ENCODE measurements at regions not wholly inside any gene's neighbourhood (a gene's known extent, or its start where the extent isn't known, plus 50 kb on each side); places are given as distances from the start of the nearest gene placed in this dataset.

- TF ChIP-seq CREM (CRISPR knock-in tag; IDR thresholded peaks at IDR 0.05) (no peak), FOXK1 (CRISPR knock-in tag; IDR thresholded peaks at IDR 0.05) (no peak), FOXP1 (CRISPR knock-in tag; IDR thresholded peaks at IDR 0.05; ENCODE audit: borderline replicate concordance) (no peak), ESRRA (CRISPR knock-in tag; IDR thresholded peaks at IDR 0.05; ENCODE audit: borderline replicate concordance) (no peak), ZNF121 (CRISPR knock-in tag; IDR thresholded peaks at IDR 0.05) (no peak), MXD4 (CRISPR knock-in tag; IDR thresholded peaks at IDR 0.05; ENCODE audit: borderline replicate concordance) (no peak)
Observed at GRCh38 chr18:33837191-33837590, 259.2 kb downstream of the ASXL3 start (continued).

GRCh38 chr18:33836564-33836963, 258.5 kb downstream of the ASXL3 start:
- H3K9me3 Mint-ChIP-seq: peaks cover 8% of the 10 kb centered on the region
- DNase-seq (ENCODE audit: low spot score): no peak
- no peak overlapping the region for H3K27ac Mint-ChIP-seq
- peaks cover 7% of the 10 kb centered on the region for H3K36me3 Mint-ChIP-seq
- ATAC-seq: no peak
- peaks cover 66% of the 10 kb centered on the region for H3K4me1 Mint-ChIP-seq
- no peak overlapping the region for H3K4me3 Mint-ChIP-seq
- TF ChIP-seq STAT6 (CRISPR knock-in tag; conservative IDR thresholded peaks at IDR 0.05; ENCODE audit: low read depth): no peak
- no peak for TF ChIP-seq TP53 (CRISPR knock-in tag; IDR thresholded peaks at IDR 0.05)
- TF ChIP-seq GTF2I (CRISPR knock-in tag; conservative IDR thresholded peaks at IDR 0.05): no peak
- TF ChIP-seq ZNF121 (CRISPR knock-in tag; IDR thresholded peaks at IDR 0.05): no peak
- no peak for TF ChIP-seq ZNF532 (CRISPR knock-in tag; IDR thresholded peaks at IDR 0.05; ENCODE audit: borderline replicate concordance)
- no peak for TF ChIP-seq ZNF512 (CRISPR knock-in tag; IDR thresholded peaks at IDR 0.05; ENCODE audit: borderline replicate concordance)
- no peak for TF ChIP-seq USF2 (CRISPR knock-in tag; IDR thresholded peaks at IDR 0.05)
- TF ChIP-seq ELF4 (CRISPR knock-in tag; IDR thresholded peaks at IDR 0.05; ENCODE audit: low read depth): no peak
- TF ChIP-seq ATF6 (CRISPR knock-in tag; IDR thresholded peaks at IDR 0.05): no peak
- TF ChIP-seq ERG (CRISPR knock-in tag; IDR thresholded peaks at IDR 0.05): no peak
- peaks cover 3% of the 10 kb centered on the region for H3K27me3 Mint-ChIP-seq (ENCODE audit: low read depth)
- ChIA-PET POLR2A (no interaction called here), CTCF (interaction anchor here (0.6 kb wide), 1 partner anchor 385 kb away, joined by 4 read pairs; no protein-coding TSS in a partner anchor)

All from WTC11 (cell line).